ENCODE measurements at regions not wholly inside any gene's neighbourhood (a gene's known extent, or its start where the extent isn't known, plus 50 kb on each side); places are given as distances from the start of the nearest gene placed in this dataset.

GRCh38 chr3:41103200-41103599 is 96.1 kb upstream of the CTNNB1 start:
- DNase-seq (ENCODE audit: low read depth) = no peak

GRCh38 chr3:41104147-41104546 is 95.2 kb upstream of the CTNNB1 start:
- DNase-seq (ENCODE audit: low read depth) = no peak

- no peak for DNase-seq (ENCODE audit: low read depth)
Measured at GRCh38 chr3:41106691-41107090, 92.6 kb upstream of the CTNNB1 start.

GRCh38 chr3:41111011-41111410 is 88.3 kb upstream of the CTNNB1 start:
- no peak for DNase-seq (ENCODE audit: low read depth)

GRCh38 chr3:41112466-41112865 is 86.8 kb upstream of the CTNNB1 start:
- no peak for DNase-seq (ENCODE audit: low read depth)

- no peak for DNase-seq (ENCODE audit: low read depth)
Measured at GRCh38 chr3:41115069-41115468, 84.2 kb upstream of the CTNNB1 start.

- no peak for DNase-seq (ENCODE audit: low read depth)
Measured at GRCh38 chr3:41116851-41117250, 82.5 kb upstream of the CTNNB1 start.

- DNase-seq (ENCODE audit: low read depth) = peak; percentile 14
Measured at GRCh38 chr3:41117398-41117870, 81.9 kb upstream of the CTNNB1 start.

GRCh38 chr3:41118461-41119390 is 80.6 kb upstream of the CTNNB1 start:
- no peak for DNase-seq (ENCODE audit: low read depth)

- no peak for DNase-seq (ENCODE audit: low read depth)
Measured at GRCh38 chr3:41120460-41120859, 78.8 kb upstream of the CTNNB1 start.

- DNase-seq (ENCODE audit: low read depth) = no peak
Measured at GRCh38 chr3:41125258-41125657, 74.0 kb upstream of the CTNNB1 start.

- DNase-seq (ENCODE audit: low read depth) = no peak
Measured at GRCh38 chr3:41126472-41126871, 72.8 kb upstream of the CTNNB1 start.

GRCh38 chr3:41126961-41127360 is 72.3 kb upstream of the CTNNB1 start:
- no peak for DNase-seq (ENCODE audit: low read depth)

- DNase-seq (ENCODE audit: low read depth) = no peak
Measured at GRCh38 chr3:41127414-41127813, 71.9 kb upstream of the CTNNB1 start.

GRCh38 chr3:41129731-41130130 is 69.6 kb upstream of the CTNNB1 start:
- DNase-seq (ENCODE audit: low read depth) = no peak

- no peak for DNase-seq (ENCODE audit: low read depth)
Measured at GRCh38 chr3:41131224-41131623, 68.1 kb upstream of the CTNNB1 start.

- DNase-seq (ENCODE audit: low read depth) = no peak
Measured at GRCh38 chr3:41137686-41138111, 61.6 kb upstream of the CTNNB1 start.

- no peak for DNase-seq (ENCODE audit: low read depth)
Measured at GRCh38 chr3:41138146-41138545, 61.2 kb upstream of the CTNNB1 start.

GRCh38 chr3:41138601-41139000 is 60.7 kb upstream of the CTNNB1 start:
- no peak for DNase-seq (ENCODE audit: low read depth)

- no peak for DNase-seq (ENCODE audit: low read depth)
Measured at GRCh38 chr3:41140242-41140641, 59.1 kb upstream of the CTNNB1 start.

GRCh38 chr3:41141433-41142167 is 57.7 kb upstream of the CTNNB1 start:
- DNase-seq (ENCODE audit: low read depth) = no peak

- DNase-seq (ENCODE audit: low read depth) = no peak
Measured at GRCh38 chr3:41143421-41144031, 55.8 kb upstream of the CTNNB1 start.

- no peak for DNase-seq (ENCODE audit: low read depth)
Measured at GRCh38 chr3:41144631-41145030, 54.7 kb upstream of the CTNNB1 start.

All from HS-5 (cell line).